GM12878 (cell line): ENCODE measurements at regions not wholly inside any gene's neighbourhood (a gene's known extent, or its start where the extent isn't known, plus 50 kb on each side); places are given as distances from the start of the nearest gene placed in this dataset.

Experiments
- ATAC-seq: fragments of 200-7000 bp; cut with Tn5 transposase; 3 replicates; pipeline ENCODE4 v1.9.1; 2020; ENCODE audit warnings: mild to moderate bottlenecking, moderate library complexity
- BruUV-seq: library from RNA; stranded (reverse); fragments of 400-500 nt; replicated peaks from 2 replicates; lab custom pipeline; 2021; lab: Mats Ljungman, UMichigan
- CTCF ChIA-PET: fragments of 300-600 bp; sonication (Branson Sonifier 250); formaldehyde crosslinking; extraction: SDS; loops from one replicate; lab custom pipeline; 2021; ENCODE audit warnings: inconsistent platforms; lab: Yijun Ruan, JAX
- POLR2A ChIA-PET: fragments of 350-600 bp; formaldehyde crosslinking; extraction: SDS; loops from one replicate; lab custom pipeline; 2021; ENCODE audit warnings: inconsistent platforms; lab: Charles Lee
- RAD21 ChIA-PET: fragments of 300-600 bp; sonication (Branson Sonifier 250); formaldehyde crosslinking; loops from one replicate; lab custom pipeline; 2023; ENCODE audit warnings: antibody characterized with exemption; ENCODE audit not compliant: unreplicated experiment; lab: Charles Lee
- SMC1A ChIA-PET: fragments of 300-600 bp; sonication (Branson Sonifier 250); formaldehyde crosslinking; loops from one replicate; lab custom pipeline; 2023; ENCODE audit not compliant: unreplicated experiment, uncharacterized antibody; lab: Charles Lee
- DNase-seq: peaks from one replicate; pipeline ENCODE4 v3.0.0-alpha.2; 2011; ENCODE audit warnings: low read depth, low spot score
- FAIRE-seq: peaks from 3 replicates; lab custom pipeline; 2011; peaks lifted over from hg19 to GRCh38; lab: Jason Lieb, UNC
- H2AFZ ChIP-seq: 2 replicates; pipeline ENCODE4 v1.6.0; 2011; ENCODE audit warnings: low read depth, low read length, control low read depth; ENCODE audit not compliant: control insufficient read depth
- H3K27ac ChIP-seq: 2 replicates; pipeline ENCODE4 v1.5.1; 2011; ENCODE audit warnings: control low read depth; ENCODE audit not compliant: control insufficient read depth, insufficient read depth
- H3K27me3 ChIP-seq, 2 experiments: replicated peaks in 1 of 2; 2 replicates each; pipeline versions ENCODE4 v1.6.0 to v1.6.1; 2011; ENCODE audit warnings: low read length in 1 of 2; ENCODE audit not compliant: control insufficient read depth in 2 of 2, insufficient read depth in 2 of 2
- H3K36me3 ChIP-seq, 2 experiments: 2 replicates each; pipeline ENCODE4 v1.5.1; 2011; ENCODE audit warnings: low read length in 1 of 2; ENCODE audit not compliant: control insufficient read depth in 2 of 2, insufficient read depth in 2 of 2
- H3K4me1 ChIP-seq: 2 replicates; pipeline ENCODE4 v1.6.1; 2011; ENCODE audit warnings: mild to moderate bottlenecking, low read length, moderate library complexity, mixed read lengths; ENCODE audit not compliant: control insufficient read depth, insufficient read depth
- H3K4me2 ChIP-seq: 2 replicates; pipeline ENCODE4 v1.6.0; 2011; ENCODE audit warnings: control low read depth; ENCODE audit not compliant: control insufficient read depth, insufficient read depth
- H3K4me3 ChIP-seq: fragments of 200-600 bp; sonication (generic); 2 replicates; pipeline ENCODE4 v1.5.1; 2016
- H3K79me2 ChIP-seq: 2 replicates; pipeline ENCODE4 v1.6.0; 2011; ENCODE audit warnings: low read length; ENCODE audit not compliant: control insufficient read depth, insufficient read depth
- H3K9ac ChIP-seq: 2 replicates; pipeline ENCODE4 v1.8.0; 2011; ENCODE audit warnings: low read length, control low read depth, mixed read lengths; ENCODE audit not compliant: control insufficient read depth, insufficient read depth
- H3K9me3 ChIP-seq: replicated peaks from 3 replicates; pipeline ENCODE4 v1.5.1; 2011; ENCODE audit warnings: mild to moderate bottlenecking, low read length; ENCODE audit not compliant: control insufficient read depth, insufficient read depth
- H4K20me1 ChIP-seq: 2 replicates; pipeline ENCODE4 v1.6.0; 2011; ENCODE audit not compliant: control insufficient read depth, insufficient read depth
- CBX5 ChIP-seq: sonication (generic); IDR thresholded peaks from 2 replicates; pipeline ENCODE4 v1.6.1; 2016; ENCODE audit warnings: low read depth, moderate library complexity, mild to moderate bottlenecking, inconsistent platforms
- CREB1 ChIP-seq: IDR thresholded peaks from 2 replicates; pipeline ENCODE4 v1.6.1; 2012; ENCODE audit warnings: low read depth, mild to moderate bottlenecking, inconsistent platforms
- JUND ChIP-seq: IDR thresholded peaks from 2 replicates; pipeline ENCODE4 v1.6.1; 2012; ENCODE audit warnings: low read depth, mild to moderate bottlenecking, low read length, improper control_type of control experiment, moderate library complexity
- MEF2A ChIP-seq: IDR thresholded peaks from 2 replicates; pipeline ENCODE4 v1.6.1; 2011; ENCODE audit warnings: low read depth, mild to moderate bottlenecking, low read length, moderate library complexity; ENCODE audit not compliant: insufficient read depth
- SREBF2 ChIP-seq: IDR thresholded peaks from 2 replicates; pipeline ENCODE4 v1.6.1; 2012; ENCODE audit warnings: mild to moderate bottlenecking, low read length
- ZSCAN29 ChIP-seq: fragments of 450-650 bp; IDR thresholded peaks from 2 replicates; pipeline ENCODE4 v1.6.1; 2017; ENCODE audit warnings: mild to moderate bottlenecking, moderate library complexity
- WGBS: methylation state at CpG from one replicate; pipeline ENCODE4 v1.1.6; 2016; ENCODE audit warnings: low lambda C conversion rate; ENCODE audit not compliant: insufficient replicate concordance, insufficient coverage; ENCODE audit errors: missing lambda C conversion rate; 5-methylcytosine and 5-hydroxymethylcytosine counted together
- in situ Hi-C: fragments of 300-500 bp; cut with MboI; formaldehyde crosslinking; loops from 9 replicates; pipeline ENCODE4 v1.14.3; 2018; ENCODE audit warnings: mixed read lengths
- intact Hi-C: fragments of 100-400 bp; cut with micrococcal nuclease; formaldehyde crosslinking; loops from one replicate; pipeline ENCODE4 v1.14.2; 2022; ENCODE audit not compliant: unreplicated experiment
- TF ChIP-seq, protein P1 (sequence below): fragments of 450-650 bp; IDR thresholded peaks from 2 replicates; pipeline ENCODE4 v1.6.1; 2014; ENCODE audit warnings: mild to moderate bottlenecking
- TF ChIP-seq, protein P2 (sequence below): IDR thresholded peaks from 2 replicates; pipeline ENCODE4 v1.6.1; 2012; ENCODE audit warnings: low read depth, low read length, improper control_type of control experiment

DNA sequence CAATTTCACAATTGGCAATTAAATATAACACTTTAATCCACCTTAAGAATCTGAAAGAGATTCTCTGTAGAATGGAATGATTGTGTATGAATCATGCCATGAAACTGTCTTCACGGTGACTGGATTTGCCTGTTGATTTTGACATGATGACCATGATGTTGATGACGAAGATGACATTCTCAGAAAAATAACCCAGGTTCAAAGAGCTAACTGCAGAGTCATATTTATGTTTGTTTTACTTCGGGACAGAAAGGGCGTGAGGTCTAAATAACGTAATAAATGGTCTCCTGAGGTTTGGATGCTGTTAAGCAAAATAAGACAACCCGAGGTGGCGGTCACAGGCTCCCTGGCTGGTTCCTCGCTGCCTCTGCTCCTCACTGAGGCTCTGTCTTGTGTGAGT is 532.0 kb downstream of the TMEM121 start:
- intact Hi-C loops (no loop called here), in situ Hi-C loops (no loop called here)
- SMC1A ChIA-PET, result no interaction called here
- no TSS peak for BruUV-seq
- Histone ChIP-seq H2AFZ (no peak overlapping the region), H3K27ac (no peak overlapping the region), H3K4me3 (no peak overlapping the region), H3K4me2 (no peak overlapping the region), H3K27me3 (no peaks in the 10 kb centered on the region), H3K9ac (no peak overlapping the region), H3K36me3 (no peaks in the 10 kb centered on the region), H4K20me1 (no peaks in the 10 kb centered on the region), H3K79me2 (no peaks in the 10 kb centered on the region), H3K9me3 (no peaks in the 10 kb centered on the region), H3K4me1 (no peaks in the 10 kb centered on the region)
- WGBS, result 28% methylated on average over 4 of the region's 8 CpGs
- DNase-seq (no peak), FAIRE-seq (no peak), ATAC-seq (no peak)
- POLR2A ChIA-PET, result no interaction called here
- RAD21 ChIA-PET, result no interaction called here
- CTCF ChIA-PET, result no interaction called here
- TF ChIP-seq, protein P1, sequence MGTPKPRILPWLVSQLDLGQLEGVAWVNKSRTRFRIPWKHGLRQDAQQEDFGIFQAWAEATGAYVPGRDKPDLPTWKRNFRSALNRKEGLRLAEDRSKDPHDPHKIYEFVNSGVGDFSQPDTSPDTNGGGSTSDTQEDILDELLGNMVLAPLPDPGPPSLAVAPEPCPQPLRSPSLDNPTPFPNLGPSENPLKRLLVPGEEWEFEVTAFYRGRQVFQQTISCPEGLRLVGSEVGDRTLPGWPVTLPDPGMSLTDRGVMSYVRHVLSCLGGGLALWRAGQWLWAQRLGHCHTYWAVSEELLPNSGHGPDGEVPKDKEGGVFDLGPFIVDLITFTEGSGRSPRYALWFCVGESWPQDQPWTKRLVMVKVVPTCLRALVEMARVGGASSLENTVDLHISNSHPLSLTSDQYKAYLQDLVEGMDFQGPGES, result no peak
- TF ChIP-seq ZSCAN29 (no peak), MEF2A (no peak), JUND (no peak), SREBF2 (no peak), CREB1 (no peak), CBX5 (no peak)
- TF ChIP-seq, protein P2, sequence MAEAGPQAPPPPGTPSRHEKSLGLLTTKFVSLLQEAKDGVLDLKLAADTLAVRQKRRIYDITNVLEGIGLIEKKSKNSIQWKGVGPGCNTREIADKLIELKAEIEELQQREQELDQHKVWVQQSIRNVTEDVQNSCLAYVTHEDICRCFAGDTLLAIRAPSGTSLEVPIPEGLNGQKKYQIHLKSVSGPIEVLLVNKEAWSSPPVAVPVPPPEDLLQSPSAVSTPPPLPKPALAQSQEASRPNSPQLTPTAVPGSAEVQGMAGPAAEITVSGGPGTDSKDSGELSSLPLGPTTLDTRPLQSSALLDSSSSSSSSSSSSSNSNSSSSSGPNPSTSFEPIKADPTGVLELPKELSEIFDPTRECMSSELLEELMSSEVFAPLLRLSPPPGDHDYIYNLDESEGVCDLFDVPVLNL, result no peak
